Embryonic facial prominence (tissue), 1 donor: ENCODE measurements at regions not wholly inside any gene's neighbourhood (a gene's known extent, or its start where the extent isn't known, plus 50 kb on each side); places are given as distances from the start of the nearest gene placed in this dataset.
"Not testable (repeated sequence)": the region's sequence is repeated elsewhere in the genome, so short reads cannot be mapped to it uniquely, and the experiment has no call there.

Source experiments
- DNase-seq: peaks from one replicate; pipeline ENCODE4 v3.0.0-alpha.2; 2016; ENCODE audit errors: extremely low spot score

DNA sequence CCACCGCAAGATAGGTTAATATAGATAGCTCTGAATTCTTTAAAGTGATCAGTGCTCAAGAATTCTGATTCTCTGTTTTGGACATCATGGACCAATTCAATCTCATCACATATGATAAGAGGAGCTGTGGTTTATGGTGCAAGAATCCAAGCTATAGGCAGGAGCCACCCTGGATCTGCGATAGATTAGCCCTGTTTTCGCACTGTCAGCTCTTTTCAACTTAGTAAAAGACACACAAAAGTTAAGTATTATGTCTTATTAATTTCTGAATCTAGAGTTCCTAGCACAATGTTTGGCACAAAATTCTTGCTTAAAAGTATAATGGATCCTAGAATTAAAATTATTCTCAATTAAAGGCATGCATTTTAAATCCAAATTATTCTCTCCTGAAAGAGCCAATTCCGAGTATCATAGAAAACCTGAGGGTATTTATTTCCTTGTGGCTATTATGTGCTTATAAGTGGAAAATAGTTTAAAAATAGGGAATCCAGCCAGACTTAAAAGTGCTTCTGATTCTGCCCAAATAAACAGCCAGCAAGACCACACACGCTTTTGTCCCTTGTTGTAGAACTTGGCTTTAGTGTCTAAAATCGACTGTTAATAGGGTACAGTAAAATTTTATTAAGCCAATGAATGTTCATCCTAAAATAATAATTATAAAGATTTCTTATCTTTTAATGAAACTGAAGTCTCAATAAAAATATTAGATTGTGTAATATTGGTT is 184.9 kb upstream of the FLRT2 start:
- DNase-seq: no peak

DNA sequence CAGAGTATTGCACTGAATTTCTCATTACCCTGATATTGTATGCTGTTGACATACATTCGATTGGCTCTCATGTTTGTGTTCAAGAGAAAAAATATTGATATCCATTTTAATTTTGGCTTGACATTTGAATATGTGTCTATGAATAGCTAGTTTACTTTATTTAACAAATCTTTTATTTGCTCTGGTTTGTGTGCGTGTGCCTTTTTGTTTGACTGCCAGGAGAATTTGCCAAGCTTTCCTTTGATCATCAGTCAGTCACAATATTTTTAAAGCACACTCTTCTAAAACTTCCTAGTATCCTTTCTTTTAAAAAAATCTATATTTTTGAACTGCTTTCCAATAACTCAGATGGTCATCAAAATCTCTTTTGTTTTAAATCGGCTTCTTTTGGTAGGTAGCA is 179.3 kb upstream of the FLRT2 start:
- no peak for DNase-seq

DNA sequence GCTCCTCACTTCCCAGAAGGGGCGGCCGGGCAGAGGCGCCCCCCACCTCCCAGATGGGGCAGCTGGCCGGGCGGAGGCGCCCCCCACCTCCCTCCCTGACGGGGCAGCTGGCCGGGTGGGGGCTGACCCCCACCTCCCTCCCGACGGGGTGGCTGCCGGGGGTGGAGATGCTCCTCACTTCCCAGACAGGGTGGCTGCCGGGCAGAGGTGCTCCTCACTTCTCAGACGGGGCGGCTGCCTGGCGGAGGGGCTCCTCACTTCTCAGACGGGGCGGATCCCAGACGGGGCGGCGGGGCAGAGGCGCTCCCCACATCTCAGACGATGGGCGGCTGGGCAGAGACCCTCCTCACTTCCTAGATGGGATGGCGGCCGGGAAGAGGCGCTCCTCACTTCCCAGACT is 177.4 kb upstream of the FLRT2 start:
- DNase-seq: not testable (repeated sequence)

DNA sequence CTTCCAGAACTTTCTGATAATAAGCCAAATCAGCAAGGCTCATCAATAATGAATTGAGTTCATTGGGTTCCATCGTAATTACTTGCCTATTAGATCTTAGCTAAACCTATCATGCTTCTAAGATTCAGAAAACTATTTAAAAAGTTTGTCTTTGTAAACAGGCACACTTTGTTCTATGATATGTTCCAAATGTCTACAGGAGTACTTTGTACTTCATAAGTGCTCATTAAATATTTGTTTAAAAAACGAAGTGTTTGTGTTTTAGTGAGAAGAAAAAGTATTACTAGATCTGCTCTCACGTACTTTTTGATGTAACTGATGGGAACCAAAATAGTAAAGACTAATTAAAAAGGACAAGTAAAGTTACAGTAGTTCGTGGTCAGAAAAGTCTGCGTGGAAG is 172.8 kb upstream of the FLRT2 start:
- DNase-seq: no peak

DNA sequence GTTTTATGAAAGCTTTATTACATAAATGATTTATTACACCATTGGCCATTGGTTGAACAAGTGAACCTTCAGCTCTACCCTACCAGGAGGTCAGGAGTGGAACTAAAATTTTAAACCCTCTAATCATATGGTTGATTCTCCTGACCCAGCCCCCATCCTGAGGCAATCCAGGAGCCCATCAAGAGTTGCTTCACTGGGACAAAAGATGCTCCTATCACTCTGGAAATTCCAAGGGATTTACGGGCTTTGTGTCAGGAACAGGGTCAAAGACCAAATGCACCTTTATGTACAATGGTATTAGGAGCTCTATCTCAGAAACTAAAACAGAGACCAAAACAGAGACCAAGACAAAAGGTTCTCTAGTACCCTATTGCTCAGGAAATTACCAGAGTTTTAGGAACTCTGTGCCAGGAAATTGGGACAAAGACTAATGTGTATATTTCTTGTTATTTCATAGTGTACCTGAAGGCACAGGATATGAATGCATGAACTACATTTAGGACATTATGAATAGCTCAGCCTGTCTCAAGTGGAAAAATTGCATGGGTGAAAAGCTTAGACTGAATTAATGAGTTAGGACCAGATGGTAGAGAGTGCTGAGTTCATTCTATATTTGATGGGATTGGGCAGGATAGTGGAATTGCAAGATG is 171.7 kb upstream of the FLRT2 start:
- no peak for DNase-seq

DNA sequence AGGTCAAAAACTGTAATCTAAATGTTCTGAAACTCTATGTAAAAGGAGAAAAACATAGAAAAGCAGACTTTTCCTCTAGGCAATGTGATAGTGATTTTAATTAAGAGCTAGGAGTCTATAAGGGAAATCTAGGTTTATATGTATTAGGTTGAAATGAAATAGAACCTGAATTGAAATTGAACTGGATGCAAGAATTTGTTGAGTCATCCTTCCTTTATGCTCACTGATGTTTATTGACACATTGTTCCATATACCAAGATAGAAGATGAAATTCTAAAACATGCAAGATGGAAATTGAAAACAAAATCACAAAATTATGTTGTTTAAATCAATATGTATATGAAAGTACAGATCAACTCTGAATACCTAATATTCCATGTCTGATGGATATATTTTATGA is 170.4 kb upstream of the FLRT2 start:
- no peak for DNase-seq

DNA sequence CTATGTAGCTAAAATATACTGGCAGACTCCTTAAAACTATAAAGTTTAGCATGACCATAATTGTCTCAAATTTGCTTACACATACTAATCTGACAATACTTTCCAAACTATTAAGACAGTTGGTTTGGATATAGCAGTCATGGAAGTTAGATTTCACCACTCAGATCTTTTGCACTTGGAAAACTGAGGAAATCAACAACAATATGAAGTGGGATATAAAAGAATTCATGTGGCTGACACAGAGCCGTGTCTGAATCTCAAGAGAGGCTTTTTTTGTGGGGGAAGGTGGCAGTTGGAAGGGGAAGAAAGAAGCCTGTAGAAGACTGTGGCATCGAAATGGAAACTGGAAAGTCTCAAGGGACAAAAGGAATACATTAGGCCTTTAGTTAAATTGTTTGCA is 166.6 kb upstream of the FLRT2 start:
- DNase-seq: no peak

DNA sequence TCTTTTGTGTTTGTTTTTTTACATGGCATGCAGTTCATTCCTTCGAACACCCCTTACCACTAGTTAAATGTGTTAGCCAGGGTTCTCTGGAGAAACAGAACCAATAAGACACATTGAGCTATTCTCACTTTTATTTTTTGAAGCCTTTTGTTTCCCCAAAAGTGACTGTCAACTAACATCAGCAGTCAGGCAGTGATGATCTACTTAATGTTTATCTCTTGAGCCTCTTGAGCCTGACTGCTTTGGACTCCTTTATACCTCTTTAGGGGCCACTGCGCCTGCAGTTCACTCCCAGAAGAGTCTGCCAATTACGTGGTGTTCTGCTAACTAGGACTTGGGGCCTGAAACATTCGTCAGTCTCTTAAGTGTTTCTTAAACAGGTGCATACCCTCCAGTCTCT is 163.7 kb upstream of the FLRT2 start:
- no peak for DNase-seq

DNA sequence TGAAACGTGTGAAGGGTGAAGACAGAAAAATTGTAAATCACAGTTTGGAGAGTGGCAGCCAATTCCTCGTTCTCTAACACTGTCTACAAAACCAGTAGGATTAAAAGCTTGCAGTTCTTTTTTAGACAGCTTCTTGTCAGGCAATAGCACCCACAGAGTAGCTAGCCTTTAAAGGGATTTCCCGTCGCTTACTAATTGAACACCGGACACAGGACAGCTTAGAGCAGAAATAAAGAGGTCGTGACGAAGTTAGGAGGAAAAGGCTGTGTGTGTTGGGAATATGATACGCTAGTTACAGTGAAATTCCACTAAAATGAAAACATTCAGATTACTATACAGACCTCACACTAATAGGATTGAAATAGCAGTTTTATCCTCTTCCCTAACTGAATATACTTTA is 149.1 kb upstream of the FLRT2 start:
- no peak for DNase-seq

DNA sequence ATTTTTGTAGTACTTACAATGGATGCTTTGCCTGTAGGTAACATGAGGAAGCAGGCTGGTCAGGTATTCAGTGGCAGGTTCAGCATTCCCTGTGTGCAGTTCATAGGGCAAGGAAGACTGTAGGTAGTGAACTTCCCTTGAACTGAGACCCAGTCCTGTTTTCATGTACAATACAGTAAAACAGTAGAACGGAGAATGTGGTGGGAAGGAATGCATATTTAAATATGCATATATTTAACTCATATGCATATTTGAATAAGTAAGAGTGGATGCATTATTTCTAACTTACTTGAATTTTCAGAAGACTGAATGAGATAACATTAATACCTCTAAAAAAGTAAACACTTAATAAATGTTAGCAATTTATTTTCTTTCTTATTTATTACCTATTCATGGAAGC is 147.6 kb upstream of the FLRT2 start:
- no peak for DNase-seq

DNA sequence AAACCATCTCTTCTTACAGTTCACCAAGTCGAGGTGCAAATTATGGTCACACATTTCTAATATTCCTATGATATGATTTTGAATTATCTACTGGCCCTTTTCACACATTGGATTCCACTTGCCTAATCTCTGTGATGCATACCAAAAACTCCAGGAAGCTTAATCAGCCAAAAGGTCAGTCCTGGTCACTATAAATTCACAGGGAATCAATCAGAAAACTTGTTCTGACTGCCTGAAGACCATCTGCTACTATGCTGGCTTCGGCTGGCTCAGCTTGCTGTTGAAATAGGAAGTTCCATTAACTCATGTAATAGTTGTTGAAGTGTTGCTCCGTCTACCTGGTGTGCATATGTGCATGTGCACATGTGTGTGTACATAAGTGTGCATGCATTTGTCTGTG is 142.8 kb upstream of the FLRT2 start:
- DNase-seq: no peak

DNA sequence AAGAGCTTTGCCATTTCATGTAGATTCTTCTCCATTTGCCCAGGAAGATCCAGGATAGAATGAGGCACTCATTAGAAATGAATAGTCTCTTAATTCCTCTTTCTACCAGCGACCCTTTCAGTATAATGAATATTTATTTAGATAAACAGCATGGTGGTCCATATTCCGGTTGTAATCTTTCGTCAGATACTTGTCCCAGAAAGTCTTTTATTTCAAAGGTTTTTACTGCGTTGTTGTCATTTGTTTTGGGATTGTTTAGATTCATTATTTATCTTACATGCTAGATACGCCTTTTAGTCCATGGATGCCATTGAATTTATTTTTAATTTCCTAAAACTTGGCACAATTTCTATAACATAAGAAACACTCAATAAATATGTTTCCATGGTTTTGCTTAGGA is 139.7 kb upstream of the FLRT2 start:
- DNase-seq: no peak

DNA sequence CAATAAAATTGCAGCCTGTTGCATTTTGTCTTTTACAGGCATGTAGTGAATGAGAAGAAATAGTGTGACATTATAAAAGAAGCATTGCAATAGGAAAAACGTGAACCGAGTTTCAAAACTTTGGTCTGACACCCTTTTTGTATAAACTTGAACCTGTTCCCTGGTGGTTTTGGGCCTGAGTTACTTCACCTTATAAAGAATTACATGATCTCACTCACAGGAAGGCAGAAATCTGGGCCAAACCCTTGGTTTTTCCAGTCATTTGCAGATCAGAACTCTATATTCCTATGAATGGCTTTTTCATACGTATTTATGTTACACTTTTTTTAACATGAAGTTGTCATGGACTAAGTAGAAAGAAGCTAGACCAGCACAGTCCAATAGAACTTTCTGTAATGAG is 138.5 kb upstream of the FLRT2 start:
- DNase-seq: no peak

DNA sequence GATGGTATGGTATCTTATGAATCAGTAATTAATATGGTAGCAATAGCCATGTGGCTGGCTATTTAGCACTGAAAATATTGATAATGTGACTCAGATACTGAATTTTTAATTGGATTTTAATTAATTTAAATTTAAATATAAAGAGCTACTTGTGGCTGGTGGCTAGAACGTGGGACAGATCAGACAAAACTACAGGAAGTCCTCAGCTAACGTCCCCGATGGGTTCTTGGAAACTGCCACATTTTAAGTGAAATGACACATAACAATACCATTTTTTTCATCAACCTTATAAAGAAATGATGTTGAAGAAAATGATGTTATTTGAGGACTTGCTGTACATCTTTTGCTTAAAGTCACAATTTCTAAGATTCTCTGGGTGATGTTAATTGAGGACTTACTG is 138.1 kb upstream of the FLRT2 start:
- no peak for DNase-seq

DNA sequence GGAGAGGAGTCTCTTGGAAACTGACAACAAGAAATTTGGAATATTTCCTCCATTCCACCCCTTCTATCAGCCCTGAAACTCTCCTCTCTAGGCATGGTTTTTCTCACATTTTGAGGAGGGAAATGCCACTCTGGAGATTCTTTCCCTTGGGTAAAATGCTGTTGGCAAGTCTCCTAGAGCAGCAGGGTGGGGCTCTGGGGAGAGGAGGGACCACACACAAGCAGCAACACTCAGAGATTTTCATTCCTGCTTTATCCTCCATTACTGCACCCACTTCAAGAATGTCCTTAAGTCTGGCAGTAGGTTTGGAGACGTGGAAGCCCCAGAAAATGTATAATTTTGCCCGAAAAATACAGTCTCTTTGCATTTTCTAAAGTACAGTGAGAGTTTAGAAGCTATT is 130.8 kb upstream of the FLRT2 start:
- DNase-seq: no peak

DNA sequence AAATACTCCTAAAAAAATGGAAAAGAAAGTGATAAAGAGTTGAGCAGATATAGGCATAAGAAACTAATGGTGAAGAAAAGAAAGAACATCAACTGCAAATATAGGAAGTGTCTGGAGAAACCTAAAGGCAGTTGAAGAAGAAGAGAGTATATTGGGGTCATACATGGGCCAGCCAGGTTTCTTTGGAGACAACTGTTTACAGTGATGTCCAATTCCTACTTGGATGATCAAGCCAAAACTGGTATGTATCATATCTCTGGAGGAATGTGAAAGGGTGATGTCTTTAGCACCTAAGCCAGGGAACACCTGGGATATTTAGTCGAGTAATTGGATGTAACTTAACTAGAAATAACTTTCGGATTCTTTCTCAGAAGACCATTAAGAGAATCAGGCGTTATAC is 129.3 kb upstream of the FLRT2 start:
- no peak for DNase-seq

DNA sequence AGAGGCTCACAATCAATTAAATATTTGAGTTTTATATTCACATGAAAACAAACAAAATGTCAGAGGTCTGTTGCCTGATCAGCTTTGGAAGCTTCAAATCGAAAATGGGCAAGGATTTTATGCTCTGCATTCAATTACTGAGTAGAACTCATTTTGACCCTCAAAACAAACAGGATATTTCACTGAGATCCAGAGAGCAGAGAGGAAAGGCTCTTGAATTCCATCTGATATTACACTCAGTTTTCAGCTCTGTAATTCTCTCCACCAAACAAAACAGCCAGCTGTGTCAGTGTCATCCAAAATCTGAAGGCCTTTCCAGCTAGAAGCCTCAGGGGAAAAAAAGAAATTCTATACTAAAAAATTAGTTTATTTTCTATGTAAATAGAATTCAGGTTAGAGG is 128.6 kb upstream of the FLRT2 start:
- DNase-seq: no peak

DNA sequence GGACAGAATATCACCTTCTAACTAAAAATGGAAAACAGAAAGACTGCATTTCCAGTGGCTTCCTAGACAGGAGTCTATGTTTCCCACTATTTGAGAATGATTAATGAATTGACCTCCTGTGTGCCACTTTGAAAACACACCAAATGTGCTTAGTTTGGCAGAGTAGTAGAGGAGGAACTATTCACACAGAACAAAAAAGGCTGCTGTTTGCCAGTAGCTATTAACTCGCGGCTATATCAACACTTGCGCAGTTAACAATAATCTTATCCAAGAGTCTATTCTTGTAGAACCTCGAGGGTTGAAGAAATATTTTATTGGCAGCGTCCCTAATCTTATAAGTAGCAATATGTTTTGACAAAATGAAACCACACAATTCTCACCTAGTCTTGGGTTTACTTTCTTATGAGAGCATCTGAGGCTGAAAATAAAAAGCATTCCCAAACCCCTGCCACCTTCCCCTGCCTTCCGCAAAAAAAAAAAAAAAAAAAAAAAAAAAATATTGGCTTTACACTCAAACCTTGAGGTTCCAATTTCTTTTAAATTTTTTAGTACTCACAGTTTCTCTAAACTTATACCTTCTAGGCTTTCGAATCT is 127.3 kb upstream of the FLRT2 start:
- no peak for DNase-seq

DNA sequence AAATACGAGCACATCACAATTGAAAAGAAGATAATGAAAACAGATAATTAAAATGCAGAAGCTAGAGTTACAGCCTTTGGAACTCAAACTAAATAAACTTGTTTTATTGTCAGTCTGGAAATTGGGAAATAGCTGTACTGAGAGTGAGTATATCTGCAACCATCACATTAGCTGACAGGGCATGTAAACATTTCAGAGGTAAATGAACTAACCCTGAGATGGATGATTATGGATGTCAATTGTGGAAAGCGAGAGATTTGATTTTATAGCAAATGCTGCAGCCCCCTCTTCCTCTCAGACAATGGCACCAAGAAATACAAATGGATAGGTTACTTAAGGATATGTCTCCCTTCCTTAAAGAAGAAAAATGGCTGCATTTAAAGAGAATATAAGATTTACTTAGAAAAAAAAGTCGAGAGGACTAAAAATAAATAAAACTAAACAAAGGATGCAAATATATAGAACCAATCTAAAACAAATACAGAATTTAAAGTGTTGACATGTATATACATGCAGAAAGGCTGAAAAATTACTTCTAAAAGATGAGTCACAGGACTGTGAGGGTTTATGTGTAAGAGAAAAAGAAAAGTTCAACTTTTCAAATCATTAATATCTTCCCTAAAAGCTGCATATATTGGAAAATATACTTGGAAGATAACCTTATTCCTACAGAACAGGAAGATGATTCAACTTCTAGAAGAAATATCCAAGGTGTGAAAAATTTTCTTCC is 120.3 kb upstream of the FLRT2 start:
- no peak for DNase-seq

DNA sequence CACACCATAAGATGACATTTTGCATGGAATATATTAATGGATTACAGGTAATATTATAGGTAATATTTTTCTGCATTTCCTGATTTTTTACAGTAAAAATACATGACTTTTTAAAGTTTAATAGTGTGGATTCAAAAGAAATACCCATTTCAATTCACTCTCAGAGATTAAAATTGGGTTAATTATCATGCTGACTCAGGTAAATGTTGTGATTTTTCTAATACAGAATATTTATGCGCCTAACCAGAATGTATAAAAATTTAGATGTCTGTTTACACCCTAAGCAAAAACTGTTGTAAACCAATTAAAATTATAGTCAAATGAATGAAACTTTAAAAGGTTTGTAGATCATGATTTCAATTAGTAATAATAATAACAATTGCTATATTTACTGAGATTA is 117.2 kb upstream of the FLRT2 start:
- DNase-seq: no peak

DNA sequence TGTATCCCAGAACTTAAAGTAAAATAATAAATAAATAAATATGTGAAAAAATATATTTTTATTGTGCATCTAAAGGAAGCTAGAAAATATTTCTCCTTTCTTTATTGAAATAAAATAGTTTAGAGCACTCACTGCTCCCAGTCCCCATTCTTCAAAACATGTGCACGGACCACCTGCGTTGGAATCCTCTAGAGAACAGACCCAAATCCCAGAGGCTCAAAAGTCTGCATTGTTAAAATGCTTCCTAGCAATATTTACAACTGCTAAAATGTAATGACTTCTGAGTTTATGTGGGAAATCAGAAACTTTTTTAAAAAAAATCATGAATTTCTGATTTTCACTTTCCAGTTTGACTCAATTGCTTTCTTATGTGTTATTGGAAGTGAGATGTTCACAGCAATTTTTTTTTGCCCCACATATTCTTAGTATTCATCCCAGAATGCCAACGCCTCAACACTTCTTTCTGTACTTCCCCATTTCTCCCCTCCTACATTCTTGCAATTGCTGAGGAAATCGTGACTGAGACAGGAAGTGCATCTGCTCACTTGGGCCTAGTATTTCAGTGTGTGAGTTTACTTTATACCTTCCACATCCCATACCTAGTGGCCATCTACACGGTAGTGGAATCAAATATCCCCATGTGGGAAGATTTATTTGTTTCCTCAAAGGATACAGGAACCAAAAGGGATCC is 116.0 kb upstream of the FLRT2 start:
- no peak for DNase-seq

DNA sequence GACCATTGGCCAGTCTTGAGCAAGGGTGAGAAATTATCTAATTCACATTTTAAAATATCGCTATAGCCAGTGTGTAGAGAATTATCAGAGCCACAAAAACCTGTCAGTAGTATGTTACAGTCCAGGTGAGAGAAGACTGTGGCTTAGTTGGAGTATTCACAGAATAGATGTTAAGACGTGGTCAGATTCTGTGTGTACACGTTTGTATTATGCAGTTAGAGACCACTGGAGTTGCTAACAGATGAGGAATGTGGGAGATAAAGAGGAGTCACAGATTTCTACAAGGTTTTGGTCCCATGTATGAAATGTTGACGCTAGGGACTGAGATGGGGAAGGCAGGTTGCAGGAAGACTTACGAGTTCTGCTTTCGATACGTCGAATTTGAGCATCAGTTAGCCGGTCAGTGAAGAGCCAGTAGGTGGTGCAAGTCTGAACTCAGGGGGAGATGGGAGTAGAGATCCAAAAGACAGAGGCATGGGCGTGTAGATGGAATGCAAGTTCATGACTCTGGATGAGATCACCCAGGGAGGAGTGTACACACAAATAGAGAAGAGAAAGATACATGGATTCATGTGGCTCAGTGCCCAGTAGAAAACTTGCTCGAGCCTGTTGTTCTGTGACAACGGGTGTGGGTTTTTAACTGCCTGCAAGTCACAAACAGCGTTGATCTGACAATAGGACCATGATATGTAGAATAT is 114.8 kb upstream of the FLRT2 start:
- no peak for DNase-seq
